Gastrocnemius medialis (tissue), 4 donors: ENCODE measurements at regions not wholly inside any gene's neighbourhood (a gene's known extent, or its start where the extent isn't known, plus 50 kb on each side); places are given as distances from the start of the nearest gene placed in this dataset.
"Not testable (repeated sequence)": the region's sequence is repeated elsewhere in the genome, so short reads cannot be mapped to it uniquely, and the experiment has no call there.

Source experiments
- POLR2A ChIP-seq, 2 donors: fragments of 450-650 bp; IDR thresholded peaks; one replicate each; pipeline ENCODE4 v1.6.1; 2017; ENCODE audit warnings: antibody characterized with exemption in 2 of 2, mild to moderate bottlenecking in 2 of 2, moderate library complexity in 2 of 2
- TF ChIP-seq, protein P1 (sequence below), 5 experiments: fragments of 450-650 bp in 3 of 5; fragments of 200-600 bp in 2 of 5; sonication (generic) in 2 of 5; IDR thresholded peaks in 4 of 5; conservative IDR thresholded peaks in 1 of 5; 1 replicate in 4 of 5; 2 replicates in 1 of 5; pipeline ENCODE4 v1.5.1; 2016 to 2019; ENCODE audit warnings: antibody characterized with exemption in 5 of 5, mild to moderate bottlenecking in 3 of 5, moderate library complexity in 3 of 5

DNA sequence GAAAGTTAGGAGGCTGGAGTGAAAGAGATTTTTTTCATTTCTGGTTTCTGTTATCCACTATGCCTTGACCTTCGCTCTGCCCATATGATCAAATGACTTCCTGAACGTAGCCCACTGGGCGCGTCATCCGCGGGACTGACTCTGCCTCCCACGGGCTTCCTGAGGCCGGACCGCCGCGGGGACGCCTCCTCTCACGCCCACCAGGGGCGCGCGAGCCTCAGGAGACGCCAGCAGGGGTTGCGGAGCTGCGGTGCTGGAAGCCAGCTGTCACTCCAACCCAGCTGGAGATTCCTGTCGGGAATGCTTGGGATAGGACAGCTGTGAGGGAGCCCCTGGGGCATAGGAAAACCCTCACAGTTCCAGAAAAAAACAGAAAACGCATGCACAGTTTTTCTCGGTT lies 461.5 kb downstream of the FOXD4L4 start:
- TF ChIP-seq, protein P1, sequence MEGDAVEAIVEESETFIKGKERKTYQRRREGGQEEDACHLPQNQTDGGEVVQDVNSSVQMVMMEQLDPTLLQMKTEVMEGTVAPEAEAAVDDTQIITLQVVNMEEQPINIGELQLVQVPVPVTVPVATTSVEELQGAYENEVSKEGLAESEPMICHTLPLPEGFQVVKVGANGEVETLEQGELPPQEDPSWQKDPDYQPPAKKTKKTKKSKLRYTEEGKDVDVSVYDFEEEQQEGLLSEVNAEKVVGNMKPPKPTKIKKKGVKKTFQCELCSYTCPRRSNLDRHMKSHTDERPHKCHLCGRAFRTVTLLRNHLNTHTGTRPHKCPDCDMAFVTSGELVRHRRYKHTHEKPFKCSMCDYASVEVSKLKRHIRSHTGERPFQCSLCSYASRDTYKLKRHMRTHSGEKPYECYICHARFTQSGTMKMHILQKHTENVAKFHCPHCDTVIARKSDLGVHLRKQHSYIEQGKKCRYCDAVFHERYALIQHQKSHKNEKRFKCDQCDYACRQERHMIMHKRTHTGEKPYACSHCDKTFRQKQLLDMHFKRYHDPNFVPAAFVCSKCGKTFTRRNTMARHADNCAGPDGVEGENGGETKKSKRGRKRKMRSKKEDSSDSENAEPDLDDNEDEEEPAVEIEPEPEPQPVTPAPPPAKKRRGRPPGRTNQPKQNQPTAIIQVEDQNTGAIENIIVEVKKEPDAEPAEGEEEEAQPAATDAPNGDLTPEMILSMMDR (IDR thresholded peaks at IDR 0.05 in 4 of 5, conservative IDR thresholded peaks at IDR 0.05 in 1 of 5): peak in 1 of 5 experiments; percentile 33
- TF ChIP-seq POLR2A (IDR thresholded peaks at IDR 0.05): not testable (repeated sequence)
